K562 (cell line): ENCODE measurements at regions not wholly inside any gene's neighbourhood (a gene's known extent, or its start where the extent isn't known, plus 50 kb on each side); places are given as distances from the start of the nearest gene placed in this dataset.

ENCODE experiments used
- ATAC-seq: fragments of 200-7000 bp; cut with Tn5 transposase; 3 replicates; pipeline ENCODE4 v1.9.1; 2020; ENCODE audit warnings: moderate library complexity
- BruUV-seq: library from RNA; stranded (reverse); fragments of 400-500 nt; replicated peaks from 2 replicates; lab custom pipeline; 2021; lab: Mats Ljungman, UMichigan
- CTCF ChIA-PET: fragments of 300-600 bp; formaldehyde crosslinking; extraction: SDS; loops from one replicate; lab custom pipeline; 2021; ENCODE audit warnings: low intra/inter-chr PET ratio; lab: Yijun Ruan, JAX
- POLR2A ChIA-PET: fragments of 300-600, 350-650 bp; sonication (Branson Sonifier 250); formaldehyde crosslinking; extraction: SDS; loops from one replicate; lab custom pipeline; 2021; ENCODE audit warnings: antibody characterized with exemption, inconsistent platforms; lab: Yijun Ruan, JAX
- DNase-seq, 4 experiments: peaks; one replicate each; pipeline versions ENCODE4 v3.0.0 to v3.0.0-alpha.2; 2011 to 2018; ENCODE audit warnings: low spot score in 3 of 4, mixed read lengths in 3 of 4; ENCODE audit errors: extremely low read depth in 1 of 4
- FAIRE-seq: peaks from 2 replicates; lab custom pipeline; 2011; peaks lifted over from hg19 to GRCh38; lab: Jason Lieb, UNC
- H2AFZ ChIP-seq: 2 replicates; pipeline ENCODE4 v1.6.0; 2011; ENCODE audit warnings: low read depth, low read length, control low read depth, inconsistent platforms
- H3K27ac ChIP-seq: fragments of 200-600 bp; 3 replicates; pipeline ENCODE4 v1.8.0; 2011; ENCODE audit warnings: low read depth, mild to moderate bottlenecking, control low read depth, inconsistent platforms, low read length, moderate library complexity, mixed read lengths; ENCODE audit errors: extremely low read depth
- H3K27me3 ChIP-seq, 2 experiments: fragments of 300-600 bp in 1 of 2; 2 replicates in 1 of 2; 3 replicates in 1 of 2; pipeline versions ENCODE4 v1.6.0 to v1.8.0; 2011; ENCODE audit warnings: inconsistent platforms in 2 of 2, low read length in 2 of 2, mild to moderate bottlenecking in 1 of 2, mixed read lengths in 1 of 2, moderate library complexity in 1 of 2; ENCODE audit not compliant: control insufficient read depth in 2 of 2, insufficient read depth in 2 of 2
- H3K36me3 ChIP-seq: fragments of 300-600 bp; 3 replicates; pipeline ENCODE4 v1.8.0; 2011; ENCODE audit warnings: mild to moderate bottlenecking, low read length, inconsistent platforms; ENCODE audit not compliant: control insufficient read depth, insufficient read depth
- H3K4me1 ChIP-seq, 2 experiments: fragments of 200-600 bp in 1 of 2; replicated peaks in 1 of 2; 2 replicates in 1 of 2; 3 replicates in 1 of 2; pipeline versions ENCODE4 v1.5.1 to v1.8.0; 2011; ENCODE audit warnings: inconsistent platforms in 2 of 2, low read length in 2 of 2, mild to moderate bottlenecking in 1 of 2, mixed read lengths in 1 of 2, moderate library complexity in 1 of 2; ENCODE audit not compliant: control insufficient read depth in 2 of 2, insufficient read depth in 2 of 2
- H3K4me2 ChIP-seq: 2 replicates; pipeline ENCODE4 v1.6.1; 2011; ENCODE audit warnings: low read length, control low read depth, inconsistent platforms, mixed read lengths; ENCODE audit not compliant: insufficient read depth
- H3K4me3 ChIP-seq: fragments of 200-600 bp; sonication (generic), shearing (Covaris generic); 2 replicates; pipeline ENCODE4 v1.5.1; 2016; ENCODE audit warnings: control low read depth, inconsistent platforms
- H3K79me2 ChIP-seq: fragments of 200-600 bp; 3 replicates; pipeline ENCODE4 v1.8.0; 2011; ENCODE audit warnings: low read length, inconsistent platforms; ENCODE audit not compliant: control insufficient read depth, insufficient read depth
- H3K9ac ChIP-seq, 2 experiments: 2 replicates each; pipeline versions ENCODE4 v1.6.0 to v1.6.1; 2011; ENCODE audit warnings: low read depth in 2 of 2, low read length in 2 of 2, control low read depth in 1 of 2, inconsistent platforms in 1 of 2, mild to moderate bottlenecking in 1 of 2, mixed read lengths in 1 of 2; ENCODE audit not compliant: insufficient read depth in 1 of 2
- H3K9me1 ChIP-seq: one replicate; pipeline ENCODE4 v1.6.0; 2011; ENCODE audit warnings: inconsistent platforms, mild to moderate bottlenecking, low read length, moderate library complexity; ENCODE audit not compliant: control insufficient read depth, insufficient read depth
- H3K9me3 ChIP-seq: replicated peaks from 2 replicates; pipeline ENCODE4 v1.5.1; 2011; ENCODE audit warnings: low read depth, low read length, inconsistent platforms; ENCODE audit not compliant: control insufficient read depth, insufficient read depth
- H4K20me1 ChIP-seq: replicated peaks from 2 replicates; pipeline ENCODE4 v1.6.1; 2011; ENCODE audit warnings: low read length, inconsistent platforms, mixed read lengths; ENCODE audit not compliant: control insufficient read depth, insufficient read depth
- EHMT2 ChIP-seq: fragments of 450-650 bp; IDR thresholded peaks from 2 replicates; pipeline ENCODE4 v1.6.1; 2018; ENCODE audit warnings: antibody characterized with exemption
- ELK3 ChIP-seq: fragments of 450-650 bp; formaldehyde crosslinking; IDR thresholded peaks from 2 replicates; pipeline ENCODE4 v1.4.0; 2020; ENCODE audit warnings: mild to moderate bottlenecking
- PHF21A ChIP-seq: fragments of 450-650 bp; IDR thresholded peaks from 2 replicates; pipeline ENCODE4 v1.6.1; 2017; ENCODE audit warnings: low read depth, borderline replicate concordance
- RAD21 ChIP-seq, 2 experiments: fragments of 250-450 bp in 1 of 2; fragments of 450-650 bp in 1 of 2; sonication (Bioruptor Pico) in 1 of 2; formaldehyde crosslinking in 1 of 2; IDR thresholded peaks in 1 of 2; conservative IDR thresholded peaks in 1 of 2; 2 replicates each; pipeline versions ENCODE4 v1.4.0 to v1.8.0; 2020 to 2022; ENCODE audit warnings: mild to moderate bottlenecking in 2 of 2, moderate library complexity in 1 of 2
- RBFOX2 ChIP-seq: fragments of 200-400 bp; formaldehyde crosslinking; IDR thresholded peaks from 2 replicates; pipeline ENCODE4 v1.6.1; 2017; ENCODE audit warnings: low read depth, mild to moderate bottlenecking, low read length, moderate library complexity
- REST ChIP-seq, 2 experiments: fragments of 450-650 bp; formaldehyde crosslinking in 1 of 2; IDR thresholded peaks; 2 replicates each; pipeline versions ENCODE4 v1.4.0 to v1.6.1; 2014 to 2020; ENCODE audit warnings: mild to moderate bottlenecking in 2 of 2, borderline replicate concordance in 1 of 2, low read depth in 1 of 2
- SFPQ ChIP-seq: fragments of 200-400 bp; formaldehyde crosslinking; IDR thresholded peaks from 2 replicates; pipeline ENCODE4 v1.6.1; 2017; ENCODE audit warnings: mild to moderate bottlenecking, low read depth, low read length, moderate library complexity
- WGBS: fragments of 100-300 bp; shearing (Covaris generic); methylation state at CpG from one replicate; pipeline ENCODE4 v1.1.6; 2016; ENCODE audit warnings: low coverage, mixed read lengths; ENCODE audit not compliant: insufficient coverage; ENCODE audit errors: missing lambda C conversion rate; 5-methylcytosine and 5-hydroxymethylcytosine counted together
- in situ Hi-C: fragments of 300-500 bp; cut with MboI; formaldehyde crosslinking; loops from 4 replicates; pipeline ENCODE4 v1.15.0; 2018; ENCODE audit warnings: inconsistent platforms, mixed read lengths
- intact Hi-C: fragments of 100-400 bp; cut with micrococcal nuclease; formaldehyde crosslinking; loops from 2 replicates; pipeline ENCODE4 v1.14.2; 2022

GRCh38 chr4:138558886-138559285, 316.7 kb upstream of the SLC7A11 start (continued):
- no peak for TF ChIP-seq RBFOX2

GRCh38 chr4:138555584-138555983, 313.4 kb upstream of the SLC7A11 start:
- in situ Hi-C loops, result no loop called here
- H3K36me3 ChIP-seq, result no peaks in the 10 kb centered on the region
- no peak overlapping the region for H3K27ac ChIP-seq
- ChIA-PET CTCF (no interaction called here), POLR2A (interaction anchor here (0.8 kb wide), 1 partner anchor 11 kb away, joined by 3 read pairs; no protein-coding TSS in a partner anchor)
- intact Hi-C loops, result loop anchor here (5.0 to 10.0 kb wide), 2 partner anchors 362 to 521 kb away; no protein-coding TSS in a partner anchor
- no peak overlapping the region for H3K4me2 ChIP-seq
- DNase-seq (peak in 2 of 4 experiments; percentile 17 to 53), FAIRE-seq (peak; percentile 85), ATAC-seq (peak; percentile 95)
- H3K27me3 ChIP-seq, result no peaks in the 10 kb centered on the region; a peak in 1 of 5 replicates
- 5% methylated on average over 1 of the region's 1 CpG for WGBS
- H3K9me3 ChIP-seq, result no peaks in the 10 kb centered on the region; the same call in 1 of the 2 replicates
- no peak overlapping the region for H3K4me3 ChIP-seq
- H4K20me1 ChIP-seq, result no peaks in the 10 kb centered on the region
- H3K79me2 ChIP-seq, result no peaks in the 10 kb centered on the region
- H2AFZ ChIP-seq, result no peak overlapping the region
- peaks cover 0 to 2% of the 10 kb centered on the region in 2 experiments; a peak in 2 of 5 replicates for H3K4me1 ChIP-seq
- no peaks in the 10 kb centered on the region for H3K9me1 ChIP-seq
- BruUV-seq, result no TSS peak
- H3K9ac ChIP-seq, result no peak overlapping the region
- TF ChIP-seq EHMT2, result no peak
- peak; percentile 38 to 57 for TF ChIP-seq RAD21 (CRISPR knock-in tag; conservative IDR thresholded peaks at IDR 0.05 in 1 of 2, IDR thresholded peaks at IDR 0.05 in 1 of 2)
- TF ChIP-seq ELK3 (CRISPR knock-in tag), result no peak
- TF ChIP-seq SFPQ, result no peak
- TF ChIP-seq REST (IDR thresholded peaks at IDR 0.05; ENCODE audit: borderline replicate concordance), result peak; percentile 27; the same call in 1 of the 2 replicates
- TF ChIP-seq REST (CRISPR knock-in tag; IDR thresholded peaks at IDR 0.05; ENCODE audit: low read depth), result no peak
- TF ChIP-seq PHF21A, result no peak
